Nephron progenitor cell (in vitro differentiated cells): ENCODE measurements at regions not wholly inside any gene's neighbourhood (a gene's known extent, or its start where the extent isn't known, plus 50 kb on each side); places are given as distances from the start of the nearest gene placed in this dataset.

Experiments
- DNase-seq: peaks from one replicate; pipeline ENCODE4 v3.0.0; 2021
- H3K27ac Mint-ChIP-seq: 2 replicates; pipeline ENCODE4 v1.8.0; 2021; ENCODE audit warnings: mild to moderate bottlenecking, moderate library complexity, mixed read lengths
- H3K27me3 Mint-ChIP-seq: 2 replicates; pipeline ENCODE4 v1.8.0; 2021; ENCODE audit warnings: mild to moderate bottlenecking, low read depth, mixed read lengths; ENCODE audit not compliant: poor library complexity
- H3K36me3 Mint-ChIP-seq: 2 replicates; pipeline ENCODE4 v1.8.0; 2021; ENCODE audit warnings: low read depth, mixed read lengths
- H3K4me1 Mint-ChIP-seq: 2 replicates; pipeline ENCODE4 v1.8.0; 2021; ENCODE audit warnings: mixed read lengths
- H3K4me3 Mint-ChIP-seq: 2 replicates; pipeline ENCODE4 v1.8.0; 2021; ENCODE audit warnings: mild to moderate bottlenecking, moderate library complexity, mixed read lengths
- H3K9me3 Mint-ChIP-seq: 2 replicates; pipeline ENCODE4 v1.8.0; 2021; ENCODE audit warnings: mild to moderate bottlenecking, moderate library complexity, mixed read lengths
- TF ChIP-seq, protein P1 (sequence below): fragments of 200-600 bp; sonication (generic); IDR thresholded peaks from 2 replicates; pipeline ENCODE4 v1.5.0; 2021; ENCODE audit warnings: antibody characterized with exemption

GRCh38 chr2:223267160-223267951 is 215.4 kb downstream of the KCNE4 start:
- no peak overlapping the region for H3K27ac Mint-ChIP-seq
- no peaks in the 10 kb centered on the region for H3K9me3 Mint-ChIP-seq
- no peak overlapping the region for H3K4me3 Mint-ChIP-seq

GRCh38 chr2:223269386-223269785 is 217.4 kb downstream of the KCNE4 start:
- no peak overlapping the region for H3K27ac Mint-ChIP-seq
- H3K9me3 Mint-ChIP-seq = no peaks in the 10 kb centered on the region
- H3K36me3 Mint-ChIP-seq = no peaks in the 10 kb centered on the region
- H3K4me3 Mint-ChIP-seq = no peak overlapping the region
- no peaks in the 10 kb centered on the region for H3K4me1 Mint-ChIP-seq
- peaks cover 5% of the 10 kb centered on the region for H3K27me3 Mint-ChIP-seq
- TF ChIP-seq, protein P1, sequence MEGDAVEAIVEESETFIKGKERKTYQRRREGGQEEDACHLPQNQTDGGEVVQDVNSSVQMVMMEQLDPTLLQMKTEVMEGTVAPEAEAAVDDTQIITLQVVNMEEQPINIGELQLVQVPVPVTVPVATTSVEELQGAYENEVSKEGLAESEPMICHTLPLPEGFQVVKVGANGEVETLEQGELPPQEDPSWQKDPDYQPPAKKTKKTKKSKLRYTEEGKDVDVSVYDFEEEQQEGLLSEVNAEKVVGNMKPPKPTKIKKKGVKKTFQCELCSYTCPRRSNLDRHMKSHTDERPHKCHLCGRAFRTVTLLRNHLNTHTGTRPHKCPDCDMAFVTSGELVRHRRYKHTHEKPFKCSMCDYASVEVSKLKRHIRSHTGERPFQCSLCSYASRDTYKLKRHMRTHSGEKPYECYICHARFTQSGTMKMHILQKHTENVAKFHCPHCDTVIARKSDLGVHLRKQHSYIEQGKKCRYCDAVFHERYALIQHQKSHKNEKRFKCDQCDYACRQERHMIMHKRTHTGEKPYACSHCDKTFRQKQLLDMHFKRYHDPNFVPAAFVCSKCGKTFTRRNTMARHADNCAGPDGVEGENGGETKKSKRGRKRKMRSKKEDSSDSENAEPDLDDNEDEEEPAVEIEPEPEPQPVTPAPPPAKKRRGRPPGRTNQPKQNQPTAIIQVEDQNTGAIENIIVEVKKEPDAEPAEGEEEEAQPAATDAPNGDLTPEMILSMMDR = no peak
- no peak for DNase-seq

More at GRCh38 chr2:223267160-223267951, 215.4 kb downstream of the KCNE4 start:
- Mint-ChIP-seq H3K4me1 (peaks cover 10% of the 10 kb centered on the region), H3K36me3 (no peaks in the 10 kb centered on the region), H3K27me3 (peaks cover 4% of the 10 kb centered on the region)
- TF ChIP-seq, protein P1 = no peak
- no peak for DNase-seq

DNA sequence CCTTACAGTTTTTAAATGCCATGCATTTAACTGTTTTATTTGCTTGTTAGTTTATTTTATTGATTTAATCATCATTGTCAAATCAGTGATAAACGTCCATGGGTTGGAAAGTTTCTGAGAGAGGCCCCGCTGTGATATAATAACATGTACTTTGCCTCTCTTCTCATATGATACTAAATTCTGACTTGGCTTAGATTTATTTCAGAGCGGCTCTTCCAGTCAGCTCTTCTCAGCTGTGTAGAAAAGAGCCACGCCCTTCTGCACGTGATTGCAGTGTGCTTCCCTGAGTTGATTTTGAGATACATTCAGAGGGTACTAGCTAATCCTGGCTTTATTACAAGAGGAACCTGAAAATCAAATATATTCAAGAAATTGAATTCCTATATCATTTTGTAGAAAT is 218.6 kb downstream of the KCNE4 start:
- no peaks in the 10 kb centered on the region for H3K4me1 Mint-ChIP-seq
- no peak overlapping the region for H3K4me3 Mint-ChIP-seq
- TF ChIP-seq, protein P1 = no peak
- no peak overlapping the region for H3K27ac Mint-ChIP-seq
- H3K9me3 Mint-ChIP-seq = no peaks in the 10 kb centered on the region
- H3K27me3 Mint-ChIP-seq = peaks cover 5% of the 10 kb centered on the region
- H3K36me3 Mint-ChIP-seq = no peaks in the 10 kb centered on the region
- DNase-seq = no peak

GRCh38 chr2:223273995-223274394 is 222.0 kb downstream of the KCNE4 start:
- no peak for DNase-seq
- H3K27ac Mint-ChIP-seq = no peak overlapping the region
- TF ChIP-seq, protein P1 = no peak
- no peaks in the 10 kb centered on the region for H3K9me3 Mint-ChIP-seq
- H3K4me1 Mint-ChIP-seq = no peaks in the 10 kb centered on the region
- peaks cover 9% of the 10 kb centered on the region for H3K27me3 Mint-ChIP-seq
- H3K4me3 Mint-ChIP-seq = no peak overlapping the region
- H3K36me3 Mint-ChIP-seq = no peaks in the 10 kb centered on the region

- Mint-ChIP-seq H3K36me3 (no peaks in the 10 kb centered on the region), H3K4me3 (no peak overlapping the region), H3K9me3 (no peaks in the 10 kb centered on the region), H3K4me1 (no peaks in the 10 kb centered on the region), H3K27ac (no peak overlapping the region), H3K27me3 (peaks cover 4% of the 10 kb centered on the region)
- TF ChIP-seq, protein P1 = no peak
- DNase-seq = no peak
These were observed 230.2 kb downstream of the KCNE4 start for GRCh38 chr2:223282221-223282620.

DNA sequence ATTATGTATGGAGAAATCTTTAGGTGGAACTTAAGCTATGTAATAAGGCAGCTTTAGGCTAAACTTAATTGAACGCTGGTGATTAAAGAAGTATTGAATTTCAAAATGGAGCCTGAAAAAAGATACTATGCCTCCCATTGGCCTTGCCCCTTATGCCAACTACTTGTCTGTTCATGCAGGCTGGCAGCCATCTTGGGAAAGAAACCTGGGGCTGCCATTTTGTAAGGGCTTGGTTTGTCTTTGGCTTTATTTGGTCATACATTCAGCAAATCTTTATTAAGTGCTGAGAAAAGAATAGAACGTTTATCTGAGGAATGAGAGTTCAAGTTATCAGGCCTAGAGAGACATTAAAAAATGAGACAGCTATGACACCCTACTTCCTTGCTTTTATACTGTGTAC is 231.3 kb downstream of the KCNE4 start:
- no peak overlapping the region for H3K27ac Mint-ChIP-seq
- H3K36me3 Mint-ChIP-seq = no peaks in the 10 kb centered on the region
- no peaks in the 10 kb centered on the region for H3K4me1 Mint-ChIP-seq
- TF ChIP-seq, protein P1 = no peak
- H3K4me3 Mint-ChIP-seq = no peak overlapping the region
- H3K9me3 Mint-ChIP-seq = peaks cover 4% of the 10 kb centered on the region
- peaks cover 4% of the 10 kb centered on the region for H3K27me3 Mint-ChIP-seq
- no peak for DNase-seq
